Caco-2 (cell line): ENCODE measurements at regions not wholly inside any gene's neighbourhood (a gene's known extent, or its start where the extent isn't known, plus 50 kb on each side); places are given as distances from the start of the nearest gene placed in this dataset.

Experiments
- BruUV-seq: library from RNA; stranded (reverse); fragments of 400-500 nt; replicated peaks from 2 replicates; lab custom pipeline; 2021; lab: Mats Ljungman, UMichigan
- CTCF ChIA-PET: fragments of 300-600 bp; sonication (Branson Sonifier 250); formaldehyde crosslinking; loops from one replicate; lab custom pipeline; 2022; ENCODE audit warnings: antibody characterized with exemption; lab: Charles Lee
- POLR2A ChIA-PET: fragments of 300-600 bp; sonication (Branson Sonifier 250); formaldehyde crosslinking; loops from one replicate; lab custom pipeline; 2022; ENCODE audit warnings: antibody characterized with exemption; lab: Charles Lee
- DNase-seq, 2 experiments: peaks; one replicate each; pipeline versions ENCODE4 v3.0.0 to v3.0.0-alpha.2; 2020 to 2022
- H3K27me3 ChIP-seq: replicated peaks from 2 replicates; pipeline ENCODE4 v1.6.0; 2011; ENCODE audit warnings: low read length; ENCODE audit not compliant: control insufficient read depth, insufficient read depth
- H3K36me3 ChIP-seq: 2 replicates; pipeline ENCODE4 v1.5.1; 2011; ENCODE audit warnings: low read length; ENCODE audit not compliant: control insufficient read depth, insufficient read depth
- H3K4me1 ChIP-seq: fragments of 250-450 bp; sonication (Bioruptor Pico); 2 replicates; pipeline ENCODE4 v1.5.1; 2020; ENCODE audit warnings: mild to moderate bottlenecking
- H3K4me3 ChIP-seq: 2 replicates; pipeline ENCODE4 v1.5.1; 2011; ENCODE audit warnings: low read depth, mild to moderate bottlenecking, control low read depth, low read length
- H3K9me3 ChIP-seq: fragments of 250-450 bp; sonication (Bioruptor Pico); 2 replicates; pipeline ENCODE4 v1.5.1; 2020; ENCODE audit warnings: mild to moderate bottlenecking, moderate library complexity
- H3K27ac Mint-ChIP-seq: one replicate; pipeline ENCODE4 v1.8.0; 2022; ENCODE audit warnings: mixed read lengths; ENCODE audit not compliant: unreplicated experiment
- H3K27me3 Mint-ChIP-seq: one replicate; pipeline ENCODE4 v1.8.0; 2022; ENCODE audit warnings: mixed read lengths; ENCODE audit not compliant: insufficient read depth, unreplicated experiment
- H3K36me3 Mint-ChIP-seq: one replicate; pipeline ENCODE4 v1.8.0; 2022; ENCODE audit warnings: mild to moderate bottlenecking, mixed read lengths; ENCODE audit not compliant: insufficient read depth, unreplicated experiment
- H3K4me1 Mint-ChIP-seq: one replicate; pipeline ENCODE4 v1.8.0; 2022; ENCODE audit warnings: low read depth, mixed read lengths; ENCODE audit not compliant: unreplicated experiment
- H3K4me3 Mint-ChIP-seq: one replicate; pipeline ENCODE4 v1.8.0; 2022; ENCODE audit warnings: mild to moderate bottlenecking, moderate library complexity, mixed read lengths; ENCODE audit not compliant: unreplicated experiment
- H3K9me3 Mint-ChIP-seq: one replicate; pipeline ENCODE4 v1.8.0; 2022; ENCODE audit warnings: mixed read lengths; ENCODE audit not compliant: unreplicated experiment
- CTCF ChIP-seq, 2 experiments: fragments of 200-600 bp in 1 of 2; IDR thresholded peaks; 1 replicate in 1 of 2; 2 replicates in 1 of 2; pipeline versions ENCODE4 v1.5.1 to v1.8.0; 2011 to 2022; ENCODE audit warnings: antibody characterized with exemption in 1 of 2, control low read depth in 1 of 2, inconsistent platforms in 1 of 2, low read depth in 1 of 2, low read length in 1 of 2, mild to moderate bottlenecking in 1 of 2, moderate library complexity in 1 of 2; ENCODE audit not compliant: insufficient read depth in 1 of 2, severe bottlenecking in 1 of 2, unreplicated experiment in 1 of 2
- intact Hi-C: fragments of 100-400 bp; cut with micrococcal nuclease; formaldehyde crosslinking; loops from one replicate; pipeline ENCODE4 v1.10.0; 2022; ENCODE audit not compliant: unreplicated experiment

DNA sequence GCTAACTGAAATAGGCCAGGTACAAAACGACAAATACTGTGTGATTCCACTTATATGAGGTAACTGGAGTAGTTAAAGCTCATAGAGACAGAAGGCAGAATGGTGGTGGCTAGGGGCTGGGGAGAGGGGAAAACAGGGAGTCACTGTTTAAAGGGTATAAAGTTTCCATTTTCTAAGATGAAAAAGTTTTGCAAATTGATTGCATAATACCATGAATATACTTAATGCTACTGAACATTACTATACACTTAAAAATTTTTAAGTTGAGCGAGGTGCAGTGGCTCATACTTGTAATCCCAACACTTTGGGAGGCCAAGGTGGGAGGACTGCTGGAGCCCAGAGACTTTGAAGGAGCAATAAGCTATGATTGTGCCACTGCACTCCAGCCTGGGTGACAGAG, 138.6 kb upstream of the ARID1B start:
- Histone ChIP-seq H3K4me3 (no peak overlapping the region), H3K4me1 (0 out of 2 replicates have a peak, but pooled peaks cover 3% of the 10 kb centered on the region), H3K9me3 (0 out of 2 replicates have a peak, but pooled peaks cover 3% of the 10 kb centered on the region), H3K27me3 (no peaks in the 10 kb centered on the region), H3K36me3 (no peaks in the 10 kb centered on the region)
- H3K27me3 Mint-ChIP-seq: no peaks in the 10 kb centered on the region
- H3K4me3 Mint-ChIP-seq: no peak overlapping the region
- intact Hi-C loops: no loop called here
- CTCF ChIA-PET: no interaction called here
- H3K36me3 Mint-ChIP-seq: no peaks in the 10 kb centered on the region
- no peaks in the 10 kb centered on the region for H3K4me1 Mint-ChIP-seq
- POLR2A ChIA-PET: no interaction called here
- no peak for DNase-seq
- no TSS peak for BruUV-seq
- peaks cover 10% of the 10 kb centered on the region for H3K9me3 Mint-ChIP-seq
- no peak overlapping the region for H3K27ac Mint-ChIP-seq
- TF ChIP-seq CTCF (IDR thresholded peaks at IDR 0.05; ENCODE audit: insufficient read depth in 1 of 2, low read depth in 1 of 2, low read length in 1 of 2, severe bottlenecking in 1 of 2, unreplicated experiment in 1 of 2): no peak

- no peaks in the 10 kb centered on the region for H3K36me3 Mint-ChIP-seq
- no peak overlapping the region for H3K27ac Mint-ChIP-seq
Observed at GRCh38 chr6:156634951-156635371, 142.2 kb upstream of the ARID1B start.

GRCh38 chr6:156634048-156634447, 143.1 kb upstream of the ARID1B start:
- intact Hi-C loops: no loop called here
- no peak overlapping the region for H3K4me3 ChIP-seq
- Mint-ChIP-seq H3K4me1 (no peaks in the 10 kb centered on the region), H3K27ac (no peak overlapping the region), H3K4me3 (no peak overlapping the region), H3K27me3 (no peaks in the 10 kb centered on the region), H3K36me3 (no peaks in the 10 kb centered on the region), H3K9me3 (no peaks in the 10 kb centered on the region)
- 0 out of 2 replicates have a peak, but pooled peaks cover 3% of the 10 kb centered on the region for H3K4me1 ChIP-seq
- H3K36me3 ChIP-seq: no peaks in the 10 kb centered on the region
- ChIA-PET POLR2A (no interaction called here), CTCF (no interaction called here)
- no peaks in the 10 kb centered on the region for H3K27me3 ChIP-seq
- no TSS peak for BruUV-seq
- no peak for TF ChIP-seq CTCF (IDR thresholded peaks at IDR 0.05; ENCODE audit: insufficient read depth in 1 of 2, low read depth in 1 of 2, low read length in 1 of 2, severe bottlenecking in 1 of 2, unreplicated experiment in 1 of 2)
- no peak for DNase-seq
- H3K9me3 ChIP-seq: 0 out of 2 replicates have a peak, but pooled peaks cover under 1% of the 10 kb centered on the region

More at GRCh38 chr6:156634951-156635371, 142.2 kb upstream of the ARID1B start:
- CTCF ChIA-PET: no interaction called here
- no peaks in the 10 kb centered on the region for H3K36me3 ChIP-seq
- no peak overlapping the region for H3K4me3 ChIP-seq
- Mint-ChIP-seq H3K4me1 (no peaks in the 10 kb centered on the region), H3K9me3 (no peaks in the 10 kb centered on the region), H3K27me3 (no peaks in the 10 kb centered on the region), H3K4me3 (no peak overlapping the region)
- no peak for DNase-seq
- no TSS peak for BruUV-seq
- TF ChIP-seq CTCF (IDR thresholded peaks at IDR 0.05; ENCODE audit: insufficient read depth in 1 of 2, low read depth in 1 of 2, low read length in 1 of 2, severe bottlenecking in 1 of 2, unreplicated experiment in 1 of 2): no peak
- 0 out of 2 replicates have a peak, but pooled peaks cover 3% of the 10 kb centered on the region for H3K4me1 ChIP-seq
- 0 out of 2 replicates have a peak, but pooled peaks cover 3% of the 10 kb centered on the region for H3K9me3 ChIP-seq
- POLR2A ChIA-PET: no interaction called here
- intact Hi-C loops: no loop called here
- no peaks in the 10 kb centered on the region for H3K27me3 ChIP-seq
